Stomach (tissue), 4 donors: ENCODE measurements at regions not wholly inside any gene's neighbourhood (a gene's known extent, or its start where the extent isn't known, plus 50 kb on each side); places are given as distances from the start of the nearest gene placed in this dataset.

Experiments
- CTCF ChIP-seq, 7 experiments: fragments of 450-650 bp in 4 of 7; fragments of 200-600 bp in 3 of 7; sonication (generic) in 3 of 7; IDR thresholded peaks; one replicate each; pipeline ENCODE4 v1.5.1; 2016 to 2019; ENCODE audit warnings: antibody characterized with exemption in 7 of 7, control low read depth in 2 of 7, mild to moderate bottlenecking in 1 of 7
- POLR2AphosphoS5 ChIP-seq, 3 donors: sonication (generic); formaldehyde crosslinking; IDR thresholded peaks; one replicate each; pipeline ENCODE4 v1.6.1; 2016; ENCODE audit warnings: antibody characterized with exemption in 3 of 3

DNA sequence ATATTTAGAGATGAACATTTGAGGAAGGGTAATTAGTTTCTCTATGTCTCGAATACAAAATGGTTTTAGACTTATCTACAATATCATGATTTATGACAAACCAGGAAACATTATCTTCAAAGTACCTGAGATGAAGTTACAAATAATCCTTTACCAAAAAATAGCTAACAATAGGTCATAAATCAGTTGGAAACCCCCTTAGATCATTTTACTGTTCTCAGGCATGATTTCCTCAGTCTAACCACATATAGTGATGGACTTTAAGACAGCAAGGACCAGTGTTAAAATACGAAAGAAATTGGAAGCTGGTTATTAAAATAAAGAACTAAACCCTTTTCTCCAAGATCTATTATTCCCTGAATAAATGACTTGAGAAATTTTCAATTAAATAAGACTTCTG, 235.4 kb downstream of the RASSF9 start:
- TF ChIP-seq CTCF (IDR thresholded peaks at IDR 0.05) (no peak), POLR2AphosphoS5 (IDR thresholded peaks at IDR 0.05) (no peak)
